ENCODE measurements at regions not wholly inside any gene's neighbourhood (a gene's known extent, or its start where the extent isn't known, plus 50 kb on each side); places are given as distances from the start of the nearest gene placed in this dataset.

- no peaks in the 10 kb centered on the region for H3K4me1 Mint-ChIP-seq
- no peak for ATAC-seq (ENCODE audit: low read depth in 2 of 2)
- no peak overlapping the region for H3K27ac Mint-ChIP-seq
- no peak for DNase-seq
- no peak overlapping the region for H3K4me3 Mint-ChIP-seq
- H3K27me3 Mint-ChIP-seq, result no peaks in the 10 kb centered on the region
- peaks cover 0 to 8% (median 0%) of the 10 kb centered on the region in 7 donors for H3K9me3 Mint-ChIP-seq
- no peaks in the 10 kb centered on the region for H3K36me3 Mint-ChIP-seq
Observed at GRCh38 chr15:97728791-97729190, 231.7 kb upstream of the ARRDC4 start.

GRCh38 chr15:97729270-97729669, 231.2 kb upstream of the ARRDC4 start:
- no peak overlapping the region for H3K27ac Mint-ChIP-seq
- peaks cover 0 to 6% (median 0%) of the 10 kb centered on the region in 7 donors for H3K9me3 Mint-ChIP-seq
- H3K27me3 Mint-ChIP-seq, result no peaks in the 10 kb centered on the region
- H3K4me1 Mint-ChIP-seq, result no peaks in the 10 kb centered on the region
- H3K4me3 Mint-ChIP-seq, result no peak overlapping the region
- no peak for ATAC-seq (ENCODE audit: low read depth in 2 of 2)
- DNase-seq, result no peak
- H3K36me3 Mint-ChIP-seq, result no peaks in the 10 kb centered on the region

GRCh38 chr15:97730315-97730714, 230.2 kb upstream of the ARRDC4 start:
- Mint-ChIP-seq H3K4me3 (no peak overlapping the region), H3K36me3 (no peaks in the 10 kb centered on the region), H3K27ac (no peak overlapping the region), H3K4me1 (no peaks in the 10 kb centered on the region), H3K27me3 (no peaks in the 10 kb centered on the region), H3K9me3 (peaks cover 0 to 6% (median 0%) of the 10 kb centered on the region in 7 donors)
- DNase-seq (no peak), ATAC-seq (ENCODE audit: low read depth in 2 of 2) (no peak)

DNA sequence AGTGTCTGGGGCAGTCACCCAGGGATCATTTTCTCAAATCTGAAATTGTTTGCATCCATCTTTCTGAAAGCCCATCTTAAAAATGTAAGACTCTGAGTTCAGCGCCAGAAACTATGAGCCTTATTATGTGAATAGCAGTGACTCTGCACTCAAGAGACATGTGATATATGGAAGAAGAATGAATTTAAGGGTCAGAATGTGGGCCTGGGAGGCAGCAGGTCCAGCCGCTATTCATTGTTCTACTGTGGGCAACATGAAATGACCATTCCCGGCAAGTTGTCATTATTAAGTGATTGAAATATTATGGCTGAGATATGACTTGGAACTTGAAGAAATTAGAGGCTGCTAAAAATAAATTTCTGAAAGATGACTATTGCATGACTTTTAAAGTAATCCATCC, 228.6 kb upstream of the ARRDC4 start:
- Mint-ChIP-seq H3K27me3 (no peaks in the 10 kb centered on the region), H3K4me3 (no peak overlapping the region), H3K4me1 (no peaks in the 10 kb centered on the region), H3K27ac (no peak overlapping the region), H3K36me3 (no peaks in the 10 kb centered on the region), H3K9me3 (peaks cover 0 to 6% (median 0%) of the 10 kb centered on the region in 7 donors)
- ATAC-seq (ENCODE audit: low read depth in 2 of 2), result no peak
- no peak for DNase-seq

DNA sequence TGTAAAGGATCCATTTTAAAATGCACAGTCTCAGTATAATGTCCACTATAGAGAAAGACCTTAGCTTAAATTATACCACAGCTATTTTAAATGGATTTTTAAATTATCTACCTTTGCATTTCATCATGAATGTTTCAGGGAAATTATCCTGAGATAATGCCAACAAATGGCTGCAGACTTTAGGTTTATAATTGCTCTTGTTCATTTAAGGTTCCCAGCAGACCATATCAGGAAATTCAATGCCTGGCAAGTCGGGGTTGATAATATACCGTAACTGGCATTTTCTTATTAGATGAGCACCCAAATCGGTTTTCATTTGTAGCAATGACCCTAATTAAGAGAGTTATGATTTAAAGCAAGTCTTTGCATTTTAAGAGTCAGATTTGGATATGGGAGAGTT, 227.1 kb upstream of the ARRDC4 start:
- no peaks in the 10 kb centered on the region for H3K36me3 Mint-ChIP-seq
- no peaks in the 10 kb centered on the region for H3K4me1 Mint-ChIP-seq
- DNase-seq (no peak), ATAC-seq (ENCODE audit: low read depth in 2 of 2) (no peak)
- H3K27me3 Mint-ChIP-seq, result no peaks in the 10 kb centered on the region
- H3K9me3 Mint-ChIP-seq, result peaks cover 0 to 4% (median 0%) of the 10 kb centered on the region in 7 donors
- H3K27ac Mint-ChIP-seq, result no peak overlapping the region
- H3K4me3 Mint-ChIP-seq, result no peak overlapping the region

GRCh38 chr15:97736748-97737147, 223.8 kb upstream of the ARRDC4 start:
- no peaks in the 10 kb centered on the region for H3K4me1 Mint-ChIP-seq
- no peaks in the 10 kb centered on the region for H3K9me3 Mint-ChIP-seq
- H3K27me3 Mint-ChIP-seq, result no peaks in the 10 kb centered on the region
- no peak overlapping the region for H3K4me3 Mint-ChIP-seq
- no peak for DNase-seq
- ATAC-seq (ENCODE audit: low read depth in 2 of 2), result no peak
- H3K36me3 Mint-ChIP-seq, result no peaks in the 10 kb centered on the region
- H3K27ac Mint-ChIP-seq, result no peak overlapping the region

- Mint-ChIP-seq H3K27me3 (peaks cover 0 to 2% (median 2%) of the 10 kb centered on the region in 3 donors), H3K36me3 (no peaks in the 10 kb centered on the region), H3K4me3 (no peak overlapping the region), H3K9me3 (peaks cover 0 to 4% (median 0%) of the 10 kb centered on the region in 7 donors), H3K4me1 (no peaks in the 10 kb centered on the region), H3K27ac (no peak overlapping the region)
- no peak for DNase-seq
- no peak for ATAC-seq (ENCODE audit: low read depth in 2 of 2)
Observed at GRCh38 chr15:97745481-97746071, 214.9 kb upstream of the ARRDC4 start.

- no peaks in the 10 kb centered on the region for H3K4me1 Mint-ChIP-seq
- H3K4me3 Mint-ChIP-seq, result no peak overlapping the region
- peaks cover 0 to 4% (median 0%) of the 10 kb centered on the region in 7 donors for H3K9me3 Mint-ChIP-seq
- DNase-seq (no peak), ATAC-seq (ENCODE audit: low read depth in 2 of 2) (no peak)
- no peaks in the 10 kb centered on the region for H3K36me3 Mint-ChIP-seq
- H3K27ac Mint-ChIP-seq, result no peak overlapping the region
- peaks cover 0 to 5% (median 4%) of the 10 kb centered on the region in 3 donors for H3K27me3 Mint-ChIP-seq
Observed at GRCh38 chr15:97747342-97747741, 213.2 kb upstream of the ARRDC4 start.

DNA sequence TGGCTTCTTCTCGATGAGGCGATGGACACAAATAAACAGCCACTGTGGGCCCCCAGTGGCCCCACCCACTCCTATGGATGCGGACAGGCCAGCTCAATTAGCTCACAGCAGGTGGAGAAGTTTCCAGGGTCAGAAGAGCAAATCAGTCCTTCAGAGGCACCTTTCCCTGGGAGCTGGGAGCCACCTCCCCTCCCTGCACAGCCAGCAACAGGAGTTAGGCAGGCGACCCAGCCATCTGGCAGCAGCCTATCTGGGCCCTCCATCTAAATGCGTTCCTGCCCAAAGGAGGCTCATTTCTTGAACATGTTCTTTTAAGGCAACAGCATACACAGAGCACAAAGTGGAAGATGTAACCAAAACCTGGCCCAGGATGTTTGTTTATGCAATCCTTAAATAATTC, 211.9 kb upstream of the ARRDC4 start:
- no peaks in the 10 kb centered on the region for H3K36me3 Mint-ChIP-seq
- ATAC-seq (ENCODE audit: low read depth in 2 of 2) (no peak), DNase-seq (no peak)
- peaks cover 0 to 4% (median 0%) of the 10 kb centered on the region in 7 donors for H3K9me3 Mint-ChIP-seq
- no peak overlapping the region for H3K4me3 Mint-ChIP-seq
- no peaks in the 10 kb centered on the region for H3K4me1 Mint-ChIP-seq
- peaks cover 0 to 5% (median 4%) of the 10 kb centered on the region in 3 donors for H3K27me3 Mint-ChIP-seq
- no peak overlapping the region for H3K27ac Mint-ChIP-seq

GRCh38 chr15:97750060-97750459, 210.4 kb upstream of the ARRDC4 start:
- no peaks in the 10 kb centered on the region for H3K36me3 Mint-ChIP-seq

GRCh38 chr15:97755726-97756125, 204.8 kb upstream of the ARRDC4 start:
- Mint-ChIP-seq H3K9me3 (peaks cover 0 to 2% (median 0%) of the 10 kb centered on the region in 7 donors), H3K27ac (peak overlapping the region in 1 of 6 donors; percentile 14), H3K4me3 (no peak overlapping the region), H3K36me3 (no peaks in the 10 kb centered on the region), H3K27me3 (peaks cover 5 to 15% (median 7%) of the 10 kb centered on the region in 3 donors), H3K4me1 (no peaks in the 10 kb centered on the region)
- DNase-seq (no peak), ATAC-seq (ENCODE audit: low read depth in 2 of 2) (no peak)

More at GRCh38 chr15:97750060-97750459, 210.4 kb upstream of the ARRDC4 start:
- H3K4me1 Mint-ChIP-seq, result no peaks in the 10 kb centered on the region
- H3K4me3 Mint-ChIP-seq, result no peak overlapping the region
- H3K27me3 Mint-ChIP-seq, result peaks cover 0 to 5% (median 4%) of the 10 kb centered on the region in 3 donors
- DNase-seq (no peak), ATAC-seq (ENCODE audit: low read depth in 2 of 2) (no peak)
- H3K9me3 Mint-ChIP-seq, result no peaks in the 10 kb centered on the region
- no peak overlapping the region for H3K27ac Mint-ChIP-seq

DNA sequence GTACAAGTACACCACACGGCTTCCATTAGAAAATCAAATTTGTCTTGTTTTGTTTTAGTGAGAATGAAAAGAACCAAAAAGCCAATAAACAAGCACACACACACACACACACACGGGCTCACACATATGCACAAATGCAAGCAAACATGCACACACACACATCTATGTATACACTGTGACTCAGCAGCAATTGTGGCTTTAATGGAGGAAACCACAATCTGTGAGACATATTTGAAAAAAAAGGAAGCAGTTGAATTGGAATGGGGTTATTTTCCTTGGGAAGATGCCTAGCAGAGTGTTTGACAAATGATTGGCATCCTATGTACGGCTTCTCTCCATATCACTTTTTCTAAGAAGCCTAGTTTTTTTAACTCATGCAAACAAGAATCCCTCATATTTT, 201.1 kb upstream of the ARRDC4 start:
- no peaks in the 10 kb centered on the region for H3K4me1 Mint-ChIP-seq
- no peak overlapping the region for H3K4me3 Mint-ChIP-seq
- DNase-seq (no peak), ATAC-seq (ENCODE audit: low read depth in 2 of 2) (no peak)
- peaks cover 5 to 15% (median 6%) of the 10 kb centered on the region in 3 donors for H3K27me3 Mint-ChIP-seq
- peaks cover 0 to 2% (median 0%) of the 10 kb centered on the region in 7 donors for H3K9me3 Mint-ChIP-seq
- H3K36me3 Mint-ChIP-seq, result no peaks in the 10 kb centered on the region
- no peak overlapping the region for H3K27ac Mint-ChIP-seq

DNA sequence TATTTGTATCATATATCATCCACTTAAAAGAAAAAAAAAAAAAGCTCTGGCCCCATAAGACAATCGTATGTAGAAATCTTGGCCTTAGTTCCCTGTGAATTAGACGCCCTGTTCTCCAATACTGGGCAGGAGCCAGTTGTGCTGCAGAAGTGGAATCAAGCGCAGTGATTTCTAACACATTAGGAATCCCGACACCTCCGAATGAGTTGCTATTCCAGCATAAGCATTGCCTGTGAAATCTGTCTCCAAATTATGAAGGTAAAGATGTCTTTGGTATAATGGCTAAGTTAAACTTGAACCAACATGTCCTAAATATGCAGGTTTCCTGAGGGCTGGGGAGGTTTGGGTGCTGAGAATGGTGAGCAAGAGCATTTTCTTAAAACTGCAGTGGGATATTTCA, 199.4 kb upstream of the ARRDC4 start:
- H3K4me1 Mint-ChIP-seq, result no peaks in the 10 kb centered on the region
- no peak overlapping the region for H3K27ac Mint-ChIP-seq
- no peak for DNase-seq
- H3K4me3 Mint-ChIP-seq, result no peak overlapping the region
- peaks cover 5 to 7% (median 6%) of the 10 kb centered on the region in 3 donors for H3K27me3 Mint-ChIP-seq
- H3K36me3 Mint-ChIP-seq, result no peaks in the 10 kb centered on the region
- ATAC-seq (ENCODE audit: low read depth in 2 of 2), result no peak
- peaks cover 0 to 2% (median 0%) of the 10 kb centered on the region in 7 donors for H3K9me3 Mint-ChIP-seq

DNA sequence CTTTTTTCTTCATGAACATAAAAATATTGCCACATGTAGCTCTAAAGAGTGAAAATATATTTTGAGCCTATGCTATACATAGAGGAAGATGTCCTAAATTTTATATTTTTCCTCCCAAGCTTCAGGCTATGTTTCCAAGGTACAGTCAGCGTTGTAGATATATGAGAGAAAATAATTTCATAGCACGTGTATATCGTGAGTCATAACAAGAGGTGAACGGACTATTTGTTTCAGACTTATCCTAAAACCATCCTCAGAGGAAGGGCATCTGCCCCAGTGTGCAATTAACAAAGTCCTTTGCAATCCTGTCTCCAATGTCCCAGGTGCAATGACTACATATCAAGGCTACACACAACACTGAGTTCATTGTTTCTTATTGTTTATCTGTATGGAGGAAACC, 177.3 kb upstream of the ARRDC4 start:
- DNase-seq (no peak), ATAC-seq (ENCODE audit: low read depth in 2 of 2) (no peak)
- peaks cover 0 to 3% (median 0%) of the 10 kb centered on the region in 7 donors for H3K9me3 Mint-ChIP-seq
- H3K27ac Mint-ChIP-seq, result no peak overlapping the region
- no peak overlapping the region for H3K4me3 Mint-ChIP-seq
- H3K27me3 Mint-ChIP-seq, result no peaks in the 10 kb centered on the region
- no peaks in the 10 kb centered on the region for H3K36me3 Mint-ChIP-seq
- no peaks in the 10 kb centered on the region for H3K4me1 Mint-ChIP-seq

DNA sequence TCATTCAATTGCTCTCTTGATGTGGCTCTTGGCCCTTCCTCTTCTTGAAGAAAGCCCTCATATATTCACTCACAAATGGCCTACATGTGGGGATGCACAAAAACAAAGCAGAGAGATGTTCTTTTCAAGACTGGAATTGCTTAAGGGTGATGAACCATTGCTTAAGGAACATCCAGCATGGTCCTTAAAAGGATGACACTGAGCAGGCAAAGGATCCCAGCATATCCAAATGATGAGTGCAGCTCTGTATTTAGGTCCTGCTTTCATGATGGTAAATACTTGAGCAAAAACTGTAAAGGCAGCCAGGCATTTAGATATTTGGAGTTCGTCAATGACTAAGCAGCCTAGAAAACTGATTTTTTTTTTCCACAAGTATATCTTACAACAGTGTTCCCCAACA, 173.8 kb upstream of the ARRDC4 start:
- Mint-ChIP-seq H3K4me1 (no peaks in the 10 kb centered on the region), H3K27me3 (peaks cover 4 to 12% (median 5%) of the 10 kb centered on the region in 3 donors)

More for the DNA sequence above, 173.8 kb upstream of the ARRDC4 start:
- Mint-ChIP-seq H3K27ac (no peak overlapping the region), H3K4me3 (no peak overlapping the region), H3K36me3 (no peaks in the 10 kb centered on the region), H3K9me3 (peaks cover 0 to 14% (median 0%) of the 10 kb centered on the region in 7 donors)
- DNase-seq, result no peak
- ATAC-seq (ENCODE audit: low read depth in 2 of 2), result no peak

Measured in naive B cell (primary cell).